Bone marrow (tissue), 2 donors: ENCODE measurements at regions not wholly inside any gene's neighbourhood (a gene's known extent, or its start where the extent isn't known, plus 50 kb on each side); places are given as distances from the start of the nearest gene placed in this dataset.

Experiments used
- DNase-seq, 2 donors: peaks; one replicate each; lab custom pipeline; 2025; lab: John Stamatoyannopoulos, UW

DNA sequence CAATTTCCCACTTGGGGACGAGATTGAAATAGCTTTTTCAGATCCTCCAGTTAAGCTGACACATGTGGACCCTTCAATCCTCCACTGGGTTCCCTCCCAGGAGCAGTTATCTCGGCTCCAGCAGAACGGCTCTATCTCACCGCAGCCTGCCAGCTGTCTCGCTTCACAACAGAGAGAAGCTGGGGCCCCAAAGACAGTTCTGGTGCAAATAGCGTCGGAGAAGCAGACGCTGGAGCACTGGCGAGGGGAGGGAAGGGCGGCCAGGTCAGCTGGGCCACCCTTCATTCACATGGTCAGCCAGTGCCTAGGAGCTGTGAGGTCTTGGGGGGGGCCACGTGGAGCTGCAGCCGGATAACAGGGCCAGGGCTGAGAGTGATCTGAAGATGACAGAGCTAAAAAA is 141.3 kb upstream of the SDK2 start:
- no peak for DNase-seq

GRCh38 chr17:73785958-73786743 is 141.9 kb upstream of the SDK2 start:
- DNase-seq = no peak

DNA sequence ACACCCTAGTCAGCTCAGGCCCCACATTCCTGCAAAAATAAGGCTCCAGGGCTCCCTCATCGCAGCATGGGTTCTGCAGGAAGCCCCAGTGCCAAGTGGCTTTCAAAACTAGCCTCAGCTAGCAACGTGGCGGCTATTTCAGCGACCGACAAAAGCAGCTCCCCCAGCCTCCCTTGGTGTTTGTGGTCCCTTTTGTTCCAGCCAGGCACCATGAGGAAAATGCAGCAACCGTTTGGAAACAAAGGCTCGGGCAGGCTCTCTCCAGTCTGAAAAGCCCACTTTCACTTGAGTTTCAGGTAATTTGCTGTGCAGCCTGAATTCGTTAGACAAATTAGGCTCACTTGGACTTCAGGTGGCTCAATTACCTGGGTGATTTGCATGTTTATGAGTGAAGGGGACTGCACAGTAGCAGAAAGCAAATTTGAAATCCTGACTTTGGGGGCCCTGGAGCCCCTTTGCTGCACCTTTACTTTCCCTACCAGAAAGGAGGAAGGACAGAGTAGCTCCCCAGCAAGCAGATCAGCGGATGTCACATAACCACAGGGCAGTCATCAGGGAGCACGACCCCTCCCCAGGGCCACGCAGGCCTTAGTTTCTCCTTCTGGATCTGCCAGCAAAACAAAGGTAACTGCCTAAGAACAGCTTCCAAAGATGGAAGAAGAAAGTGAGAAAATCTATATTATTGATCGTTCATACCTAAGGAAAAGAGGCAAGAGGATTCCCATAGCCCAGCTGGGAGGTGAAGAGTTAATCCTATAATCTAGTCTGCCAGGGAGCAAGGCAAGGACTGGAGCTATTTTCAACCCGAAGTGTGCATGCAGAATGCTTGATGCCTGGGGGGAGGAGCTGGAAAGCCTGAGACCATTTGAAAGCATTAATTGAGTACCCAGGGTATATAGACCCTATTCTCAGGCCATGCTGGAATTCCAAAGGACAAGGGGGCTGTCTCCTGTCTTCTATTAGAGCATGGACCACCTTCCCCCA is 143.1 kb upstream of the SDK2 start:
- DNase-seq = no peak

- no peak for DNase-seq
These were observed 143.9 kb upstream of the SDK2 start for GRCh38 chr17:73788111-73788510.

- no peak for DNase-seq
These were observed 146.9 kb upstream of the SDK2 start for GRCh38 chr17:73791121-73791520.

GRCh38 chr17:73791631-73792030 is 147.4 kb upstream of the SDK2 start:
- no peak for DNase-seq

GRCh38 chr17:73792994-73793393 is 148.7 kb upstream of the SDK2 start:
- DNase-seq = no peak

- DNase-seq = no peak
These were observed 150.1 kb upstream of the SDK2 start for GRCh38 chr17:73794336-73794735.

- no peak for DNase-seq
These were observed 151.5 kb upstream of the SDK2 start for GRCh38 chr17:73795730-73796129.

DNA sequence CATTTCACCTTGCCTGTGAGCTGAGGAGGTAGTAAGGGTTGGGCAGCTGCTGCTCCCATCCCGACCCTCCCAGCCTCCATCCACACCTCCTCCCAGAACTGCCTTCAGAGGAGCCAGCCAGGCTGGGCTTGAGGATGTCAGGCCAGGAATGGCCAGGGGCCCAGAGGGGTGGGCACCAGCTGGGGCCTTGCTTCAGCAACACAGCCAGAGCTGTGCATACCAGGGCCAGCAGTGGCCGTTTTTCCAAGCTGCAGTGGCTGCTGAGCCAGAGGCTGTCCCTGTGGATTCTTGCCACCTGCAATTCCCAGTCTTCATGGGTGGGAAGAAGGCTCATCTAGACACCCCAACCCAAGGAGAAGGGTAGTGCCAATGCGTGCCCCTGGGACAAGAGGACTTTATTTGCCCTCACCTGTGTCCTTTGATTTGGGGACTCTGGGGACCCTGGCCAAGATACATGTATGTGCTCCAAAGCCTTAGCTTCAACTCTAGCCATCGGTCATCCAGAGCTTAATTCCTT is 153.4 kb upstream of the SDK2 start:
- DNase-seq = no peak

- no peak for DNase-seq
These were observed 154.0 kb upstream of the SDK2 start for GRCh38 chr17:73798111-73798748.

- DNase-seq = no peak
These were observed 154.9 kb upstream of the SDK2 start for GRCh38 chr17:73799096-73799495.

DNA sequence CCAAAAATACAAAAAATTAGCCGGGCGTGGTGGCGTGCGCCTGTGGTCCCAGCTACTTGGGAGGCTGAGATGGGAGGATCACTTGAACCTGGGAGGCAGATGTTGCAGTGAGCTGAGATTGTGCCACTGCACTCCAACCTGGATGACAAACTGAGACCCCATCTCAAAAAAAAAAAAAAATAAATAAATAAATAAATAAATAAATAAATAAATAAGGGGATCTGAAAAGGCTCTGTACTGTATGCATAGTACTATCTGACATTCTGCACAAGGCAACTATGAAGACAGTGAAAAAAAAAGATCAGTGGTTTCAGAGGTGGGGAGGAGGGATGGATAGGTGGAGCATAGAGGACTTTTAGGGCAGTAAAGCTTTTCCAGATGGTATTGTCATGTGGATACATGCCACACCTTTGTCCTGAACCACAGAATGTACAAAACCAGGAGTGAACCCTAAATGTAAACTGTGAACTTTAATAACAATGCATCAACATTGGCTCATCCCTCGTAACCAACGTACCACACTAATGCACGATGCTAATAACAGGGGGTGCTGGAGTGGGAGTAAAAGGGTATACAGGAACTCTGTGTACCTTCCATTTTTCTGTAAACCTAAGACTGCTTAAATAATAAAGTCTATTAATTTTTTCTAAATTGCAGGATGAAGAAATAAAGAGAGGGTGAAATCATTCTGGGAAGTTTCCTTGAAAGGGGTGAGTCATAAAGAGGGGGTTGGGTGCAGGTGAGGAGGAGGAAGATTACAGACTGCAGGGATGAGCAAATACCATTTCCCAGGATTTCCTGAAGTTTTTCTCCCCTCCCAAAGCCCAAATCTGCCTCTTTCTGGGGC is 155.8 kb upstream of the SDK2 start:
- DNase-seq = no peak

DNA sequence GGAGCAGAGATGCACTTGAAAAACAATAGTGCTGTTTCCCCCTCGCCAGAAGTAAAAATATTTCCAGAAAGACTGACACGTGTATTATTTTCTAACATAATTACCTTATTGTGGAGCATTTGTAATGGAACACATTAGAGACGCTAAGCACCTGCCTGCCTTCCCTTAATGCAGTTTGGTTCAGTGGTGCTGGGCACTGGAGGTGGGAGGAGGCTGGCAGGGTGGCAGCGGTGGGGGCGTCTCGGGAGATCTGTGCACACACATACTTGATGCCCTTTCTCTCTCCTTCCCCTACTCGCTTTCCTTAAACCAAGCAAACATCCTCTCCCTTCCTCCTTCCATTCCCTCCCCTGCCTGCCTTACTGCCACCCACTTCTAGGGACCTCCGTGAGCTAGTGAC is 156.6 kb upstream of the SDK2 start:
- DNase-seq = no peak

- no peak for DNase-seq
These were observed 157.3 kb upstream of the SDK2 start for GRCh38 chr17:73801455-73802100.

DNA sequence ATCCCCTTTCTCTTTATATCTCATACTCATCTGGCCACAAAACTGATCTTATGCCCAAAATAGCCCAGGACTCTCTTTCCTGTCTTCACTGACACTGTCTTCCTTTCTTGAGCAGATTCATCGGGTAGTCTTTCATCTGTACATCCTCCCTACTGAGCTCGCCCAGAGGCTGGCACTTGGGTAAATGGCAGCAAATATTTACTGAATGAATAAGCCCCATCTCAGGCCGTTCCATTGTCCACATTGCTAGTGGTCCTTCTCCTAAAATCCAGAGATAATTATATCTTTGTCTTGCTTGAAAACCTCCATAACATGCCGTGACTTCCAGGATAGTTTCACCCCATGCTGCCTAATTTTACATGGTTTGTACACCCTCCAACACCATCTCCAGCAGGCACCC is 158.1 kb upstream of the SDK2 start:
- no peak for DNase-seq

DNA sequence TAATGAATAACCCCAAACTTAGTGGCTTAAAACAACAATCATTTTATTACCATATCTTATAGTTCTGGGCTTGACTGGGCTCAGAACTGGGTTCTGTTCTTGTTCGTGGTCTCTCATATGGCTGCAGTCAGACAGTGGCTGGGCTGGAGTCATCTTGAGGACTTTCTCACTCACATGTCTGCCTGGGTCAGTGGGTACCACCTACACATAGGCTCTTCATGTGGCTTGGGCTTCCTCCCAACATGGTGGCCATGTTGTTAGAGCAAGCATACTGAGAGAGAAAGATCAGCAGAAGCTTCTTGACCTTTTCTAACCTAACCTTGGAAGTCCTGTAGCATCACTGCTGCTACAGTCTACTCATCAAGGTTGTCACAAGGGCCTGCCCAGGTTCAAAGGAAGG is 158.6 kb upstream of the SDK2 start:
- DNase-seq = no peak

- DNase-seq = no peak
These were observed 159.8 kb upstream of the SDK2 start for GRCh38 chr17:73803964-73804435.

DNA sequence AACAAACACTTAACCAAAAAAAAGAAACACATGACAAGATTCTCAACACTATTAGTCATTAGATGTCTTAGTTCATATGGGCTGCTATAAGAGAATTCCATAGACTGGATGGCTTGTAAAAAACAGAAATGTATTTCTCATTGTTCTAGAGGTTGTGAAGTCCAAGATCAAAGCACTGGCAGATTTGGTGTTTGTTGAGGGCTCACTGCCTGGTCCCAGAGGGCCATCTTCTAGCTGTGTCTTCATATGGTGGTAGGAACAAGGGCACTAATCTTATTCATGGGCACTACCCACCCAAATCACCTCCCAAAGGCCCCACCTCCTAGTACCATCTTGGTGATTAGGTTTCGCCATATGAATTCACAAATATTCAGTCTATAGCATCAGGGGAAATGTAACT is 162.5 kb upstream of the SDK2 start:
- DNase-seq = no peak

DNA sequence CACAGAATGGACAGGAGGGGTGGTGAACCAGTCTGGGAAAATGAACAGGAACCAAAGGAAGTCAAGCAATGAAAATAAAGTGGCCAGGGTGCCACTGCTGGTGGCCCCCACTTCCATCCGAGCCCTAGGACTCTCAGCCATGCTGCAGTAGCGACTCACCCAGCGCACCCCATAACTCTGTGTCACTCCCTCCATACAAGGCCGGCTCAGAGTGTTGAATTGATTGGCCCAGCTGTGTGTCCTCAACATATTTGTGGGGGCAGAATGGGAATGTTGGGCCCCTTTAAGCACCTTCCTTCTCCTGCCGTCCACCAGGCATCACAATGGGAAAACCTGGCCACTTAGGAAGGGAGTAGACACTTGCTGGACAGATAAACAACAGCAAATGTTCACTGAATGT is 169.0 kb upstream of the SDK2 start:
- no peak for DNase-seq

GRCh38 chr17:73814075-73814474 is 169.8 kb upstream of the SDK2 start:
- no peak for DNase-seq
